ENCODE measurements at regions not wholly inside any gene's neighbourhood (a gene's known extent, or its start where the extent isn't known, plus 50 kb on each side); places are given as distances from the start of the nearest gene placed in this dataset.
A peak's percentile ranks its signal among the peaks of the same experiment; 100 is the strongest.
"Not testable (repeated sequence)": the region's sequence is repeated elsewhere in the genome, so short reads cannot be mapped to it uniquely, and the experiment has no call there.

DNA sequence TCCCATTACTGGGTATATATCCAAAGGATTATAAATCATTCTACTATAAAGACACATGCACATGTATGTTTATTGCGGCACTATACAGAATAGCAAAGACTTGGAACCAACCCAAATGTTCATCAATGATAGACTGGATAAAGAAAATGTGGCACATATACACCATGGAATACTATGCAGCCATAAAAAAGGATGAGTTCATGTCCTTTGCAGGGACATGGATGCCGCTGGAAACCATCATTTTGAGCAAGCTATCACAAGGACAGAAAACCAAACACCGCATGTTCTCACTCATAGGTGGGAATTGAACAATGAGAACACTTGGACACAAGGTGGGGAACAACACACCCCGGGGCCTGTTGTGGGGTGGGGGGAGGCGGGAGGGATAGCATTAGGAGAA, 57.0 kb upstream of the NEUROD1 start:
- not testable (repeated sequence) for H3K36me3 ChIP-seq (ENCODE audit: control insufficient read depth, insufficient read depth, low read length); H3K27me3 ChIP-seq (ENCODE audit: control insufficient read depth, insufficient read depth, low read length)
- no CpG with 5 or more reads among the region's 5 CpGs for WGBS (ENCODE audit: insufficient coverage)

DNA sequence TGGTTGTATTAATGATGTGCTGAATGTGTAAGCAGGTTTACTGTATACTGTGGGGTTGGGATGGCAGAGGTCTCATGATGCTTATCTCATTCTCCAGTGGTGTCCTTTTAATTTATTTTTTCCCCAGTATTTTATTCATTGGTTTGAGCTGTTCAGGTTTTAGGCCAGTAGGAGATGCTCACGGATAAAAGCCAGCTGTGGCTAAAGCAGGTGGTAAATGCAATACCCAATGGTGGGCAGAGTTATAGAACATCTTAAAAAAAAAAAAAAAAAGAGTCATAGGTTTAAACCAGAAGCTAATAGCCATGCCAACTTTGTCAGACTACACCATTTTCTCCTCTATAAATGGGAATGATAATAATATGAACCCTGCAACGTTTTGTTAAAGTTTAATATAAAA, 57.8 kb upstream of the NEUROD1 start:
- Histone ChIP-seq H3K36me3 (ENCODE audit: control insufficient read depth, insufficient read depth, low read length) (no peaks in the 10 kb centered on the region), H3K27me3 (ENCODE audit: control insufficient read depth, insufficient read depth, low read length) (no peaks in the 10 kb centered on the region), H3K9me3 (ENCODE audit: control insufficient read depth, insufficient read depth, low read length) (no peaks in the 10 kb centered on the region), H3K4me1 (ENCODE audit: control insufficient read depth, insufficient read depth, low read length) (no peaks in the 10 kb centered on the region), H3K4me3 (ENCODE audit: low read depth, low read length) (no peak overlapping the region), H3K27ac (ENCODE audit: low read depth, low read length) (no peak overlapping the region)
- no peak for DNase-seq (ENCODE audit: low read depth in 4 of 6, low spot score in 6 of 6)
- no CpG with 5 or more reads among the region's 2 CpGs for WGBS (ENCODE audit: insufficient coverage)

More for the DNA sequence above, 57.0 kb upstream of the NEUROD1 start:
- H3K9me3 ChIP-seq (ENCODE audit: control insufficient read depth, insufficient read depth, low read length); DNase-seq (ENCODE audit: low read depth in 4 of 6, low spot score in 6 of 6); H3K4me1 ChIP-seq (ENCODE audit: control insufficient read depth, insufficient read depth, low read length); H3K27ac ChIP-seq (ENCODE audit: low read depth, low read length); H3K4me3 ChIP-seq (ENCODE audit: low read depth, low read length): not testable (repeated sequence)

DNA sequence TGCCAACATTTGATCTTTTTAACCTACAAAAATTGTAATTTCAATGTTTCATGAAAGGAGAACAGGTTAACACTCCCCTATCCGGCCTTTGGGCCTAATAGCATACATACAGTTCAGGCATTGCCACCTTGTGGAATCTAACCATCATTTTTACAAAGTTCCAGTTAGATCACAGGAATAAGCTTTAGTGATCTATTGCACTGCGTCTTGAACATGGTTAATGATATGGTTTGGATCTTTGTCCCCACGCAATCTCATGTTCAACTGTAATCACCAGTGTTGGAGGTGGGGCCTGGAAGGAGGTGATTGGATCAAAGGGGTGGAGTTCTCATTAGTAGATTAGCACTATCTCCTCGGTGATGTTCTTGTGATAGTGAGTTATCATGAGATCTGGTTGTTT, 58.2 kb upstream of the NEUROD1 start:
- H3K9me3 ChIP-seq (ENCODE audit: control insufficient read depth, insufficient read depth, low read length): no peaks in the 10 kb centered on the region
- H3K27ac ChIP-seq (ENCODE audit: low read depth, low read length): no peak overlapping the region
- DNase-seq (ENCODE audit: low read depth in 4 of 6, low spot score in 6 of 6): no peak
- no peaks in the 10 kb centered on the region for H3K27me3 ChIP-seq (ENCODE audit: control insufficient read depth, insufficient read depth, low read length)
- H3K4me1 ChIP-seq (ENCODE audit: control insufficient read depth, insufficient read depth, low read length): no peaks in the 10 kb centered on the region
- no peaks in the 10 kb centered on the region for H3K36me3 ChIP-seq (ENCODE audit: control insufficient read depth, insufficient read depth, low read length)
- H3K4me3 ChIP-seq (ENCODE audit: low read depth, low read length): no peak overlapping the region
- WGBS (ENCODE audit: insufficient coverage): 100% methylated on average over 2 of the region's 4 CpGs

DNA sequence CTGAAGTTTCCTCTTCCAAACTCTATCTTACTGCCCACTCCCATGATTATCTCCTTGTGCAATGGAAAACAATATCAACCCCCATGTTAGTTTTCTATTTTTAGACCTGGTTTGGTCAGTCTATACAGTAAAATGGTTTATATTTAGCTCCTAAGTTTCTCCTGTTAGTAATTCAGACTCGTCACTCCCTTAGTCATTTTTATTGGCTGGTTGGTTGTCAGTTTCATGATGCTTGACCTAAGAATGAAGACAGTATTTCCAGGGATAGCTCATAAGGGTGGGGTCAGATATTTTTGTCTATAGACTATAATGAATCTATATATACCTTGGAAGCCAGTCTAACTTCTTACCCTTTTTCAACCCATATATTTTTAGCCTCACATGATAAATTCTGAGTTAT, 61.4 kb upstream of the NEUROD1 start:
- no peaks in the 10 kb centered on the region for H3K9me3 ChIP-seq (ENCODE audit: control insufficient read depth, insufficient read depth, low read length)
- DNase-seq (ENCODE audit: low read depth in 4 of 6, low spot score in 6 of 6): no peak
- H3K27ac ChIP-seq (ENCODE audit: low read depth, low read length): no peak overlapping the region
- no CpG with 5 or more reads among the region's 1 CpG for WGBS (ENCODE audit: insufficient coverage)
- no peaks in the 10 kb centered on the region for H3K4me1 ChIP-seq (ENCODE audit: control insufficient read depth, insufficient read depth, low read length)
- H3K27me3 ChIP-seq (ENCODE audit: control insufficient read depth, insufficient read depth, low read length): no peaks in the 10 kb centered on the region
- H3K4me3 ChIP-seq (ENCODE audit: low read depth, low read length): no peak overlapping the region
- no peaks in the 10 kb centered on the region for H3K36me3 ChIP-seq (ENCODE audit: control insufficient read depth, insufficient read depth, low read length)

DNA sequence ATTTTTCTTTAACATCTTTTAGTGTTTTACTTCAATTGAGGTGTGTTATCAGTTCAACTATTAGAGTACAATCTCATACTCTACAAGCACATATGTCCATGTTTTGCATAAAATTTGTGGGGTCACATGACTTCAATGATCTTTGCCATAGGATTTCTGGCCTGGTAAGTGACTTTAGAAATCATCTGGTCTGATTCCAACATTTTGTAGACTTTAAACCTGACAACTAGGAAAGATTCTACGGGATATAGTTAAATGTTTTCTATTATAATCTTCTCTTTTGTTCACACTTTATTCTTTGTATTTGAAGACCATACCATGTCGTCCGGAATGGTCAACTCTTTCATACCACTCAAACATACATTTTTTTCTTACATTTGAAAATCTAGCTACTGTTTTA, 62.0 kb upstream of the NEUROD1 start:
- WGBS (ENCODE audit: insufficient coverage): 21% methylated on average over 2 of the region's 3 CpGs
- H3K36me3 ChIP-seq (ENCODE audit: control insufficient read depth, insufficient read depth, low read length): no peaks in the 10 kb centered on the region
- H3K9me3 ChIP-seq (ENCODE audit: control insufficient read depth, insufficient read depth, low read length): no peaks in the 10 kb centered on the region
- no peaks in the 10 kb centered on the region for H3K27me3 ChIP-seq (ENCODE audit: control insufficient read depth, insufficient read depth, low read length)
- no peaks in the 10 kb centered on the region for H3K4me1 ChIP-seq (ENCODE audit: control insufficient read depth, insufficient read depth, low read length)
- no peak overlapping the region for H3K27ac ChIP-seq (ENCODE audit: low read depth, low read length)
- no peak overlapping the region for H3K4me3 ChIP-seq (ENCODE audit: low read depth, low read length)
- no peak for DNase-seq (ENCODE audit: low read depth in 4 of 6, low spot score in 6 of 6)

- DNase-seq (ENCODE audit: low read depth in 4 of 6, low spot score in 6 of 6): peak; percentile 8 to 87 (median 38)
- Histone ChIP-seq H3K4me3 (ENCODE audit: low read depth, low read length) (no peak overlapping the region), H3K36me3 (ENCODE audit: control insufficient read depth, insufficient read depth, low read length) (no peaks in the 10 kb centered on the region), H3K9me3 (ENCODE audit: control insufficient read depth, insufficient read depth, low read length) (peaks cover 2% of the 10 kb centered on the region), H3K4me1 (ENCODE audit: control insufficient read depth, insufficient read depth, low read length) (no peaks in the 10 kb centered on the region), H3K27me3 (ENCODE audit: control insufficient read depth, insufficient read depth, low read length) (no peaks in the 10 kb centered on the region), H3K27ac (ENCODE audit: low read depth, low read length) (no peak overlapping the region)
- no CpG with 5 or more reads among the region's 6 CpGs for WGBS (ENCODE audit: insufficient coverage)
Observed at GRCh38 chr2:181742922-181743722, 62.8 kb upstream of the NEUROD1 start.

DNA sequence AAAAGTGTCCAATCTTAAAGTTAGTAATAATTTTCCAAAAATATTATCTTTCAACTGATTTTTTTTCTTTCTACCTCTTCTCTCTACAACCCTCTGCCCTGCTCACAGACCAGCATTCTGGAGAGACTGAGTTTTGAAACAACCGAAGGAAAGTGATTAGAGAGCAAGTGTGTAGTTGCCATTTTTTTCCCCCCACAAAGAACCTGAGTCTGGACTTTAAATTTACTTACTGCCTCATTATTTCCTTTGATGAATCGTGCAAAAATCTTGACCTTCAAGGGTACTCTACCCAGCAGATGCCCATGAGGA, 63.4 kb upstream of the NEUROD1 start:
- Histone ChIP-seq H3K27ac (ENCODE audit: low read depth, low read length) (no peak overlapping the region), H3K9me3 (ENCODE audit: control insufficient read depth, insufficient read depth, low read length) (peaks cover 2% of the 10 kb centered on the region), H3K36me3 (ENCODE audit: control insufficient read depth, insufficient read depth, low read length) (no peaks in the 10 kb centered on the region), H3K4me3 (ENCODE audit: low read depth, low read length) (no peak overlapping the region), H3K27me3 (ENCODE audit: control insufficient read depth, insufficient read depth, low read length) (no peaks in the 10 kb centered on the region), H3K4me1 (ENCODE audit: control insufficient read depth, insufficient read depth, low read length) (no peaks in the 10 kb centered on the region)
- no CpG with 5 or more reads among the region's 2 CpGs for WGBS (ENCODE audit: insufficient coverage)
- no peak for DNase-seq (ENCODE audit: low read depth in 4 of 6, low spot score in 6 of 6)

GRCh38 chr2:181745796-181746540, 65.7 kb upstream of the NEUROD1 start:
- no peaks in the 10 kb centered on the region for H3K4me1 ChIP-seq (ENCODE audit: control insufficient read depth, insufficient read depth, low read length)
- no peak overlapping the region for H3K27ac ChIP-seq (ENCODE audit: low read depth, low read length)
- no peaks in the 10 kb centered on the region for H3K36me3 ChIP-seq (ENCODE audit: control insufficient read depth, insufficient read depth, low read length)
- DNase-seq (ENCODE audit: low read depth in 4 of 6, low spot score in 6 of 6): no peak
- no peak overlapping the region for H3K4me3 ChIP-seq (ENCODE audit: low read depth, low read length)
- H3K27me3 ChIP-seq (ENCODE audit: control insufficient read depth, insufficient read depth, low read length): no peaks in the 10 kb centered on the region
- 100% methylated on average over 1 of the region's 3 CpGs for WGBS (ENCODE audit: insufficient coverage)
- peaks cover 2% of the 10 kb centered on the region for H3K9me3 ChIP-seq (ENCODE audit: control insufficient read depth, insufficient read depth, low read length)

DNA sequence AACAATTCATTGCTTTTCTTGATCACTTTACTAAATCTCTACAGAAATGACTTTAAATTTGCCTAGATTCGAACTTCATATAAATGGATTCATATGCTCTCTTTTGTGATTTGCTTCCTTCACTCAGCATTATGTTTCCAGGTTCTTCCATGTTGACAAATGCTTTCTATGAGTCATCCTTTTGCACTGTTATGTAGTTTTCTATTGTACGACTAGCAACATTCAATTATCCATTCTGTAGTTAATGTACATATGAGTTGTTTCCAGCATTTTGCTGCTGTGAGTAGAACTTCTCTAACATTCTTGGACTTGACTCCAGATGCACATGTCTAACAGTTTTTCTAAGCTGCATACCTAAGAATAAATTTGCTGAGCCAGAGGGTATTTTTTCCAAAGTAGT, 66.5 kb upstream of the NEUROD1 start:
- no CpG with 5 or more reads among the region's 2 CpGs for WGBS (ENCODE audit: insufficient coverage)
- H3K4me3 ChIP-seq (ENCODE audit: low read depth, low read length): no peak overlapping the region
- DNase-seq (ENCODE audit: low read depth in 4 of 6, low spot score in 6 of 6): no peak
- H3K4me1 ChIP-seq (ENCODE audit: control insufficient read depth, insufficient read depth, low read length): no peaks in the 10 kb centered on the region
- H3K27me3 ChIP-seq (ENCODE audit: control insufficient read depth, insufficient read depth, low read length): no peaks in the 10 kb centered on the region
- H3K36me3 ChIP-seq (ENCODE audit: control insufficient read depth, insufficient read depth, low read length): no peaks in the 10 kb centered on the region
- H3K9me3 ChIP-seq (ENCODE audit: control insufficient read depth, insufficient read depth, low read length): peaks cover 2% of the 10 kb centered on the region
- no peak overlapping the region for H3K27ac ChIP-seq (ENCODE audit: low read depth, low read length)

- Histone ChIP-seq H3K9me3 (ENCODE audit: control insufficient read depth, insufficient read depth, low read length) (peaks cover 2% of the 10 kb centered on the region), H3K27me3 (ENCODE audit: control insufficient read depth, insufficient read depth, low read length) (no peaks in the 10 kb centered on the region), H3K27ac (ENCODE audit: low read depth, low read length) (no peak overlapping the region), H3K36me3 (ENCODE audit: control insufficient read depth, insufficient read depth, low read length) (no peaks in the 10 kb centered on the region), H3K4me1 (ENCODE audit: control insufficient read depth, insufficient read depth, low read length) (no peaks in the 10 kb centered on the region), H3K4me3 (ENCODE audit: low read depth, low read length) (no peak overlapping the region)
- no peak for DNase-seq (ENCODE audit: low read depth in 4 of 6, low spot score in 6 of 6)
- WGBS (ENCODE audit: insufficient coverage): 97% methylated on average over 7 of the region's 8 CpGs
Observed at GRCh38 chr2:181750305-181750704, 70.0 kb upstream of the NEUROD1 start.
